AG04450 (cell line): ENCODE measurements at regions not wholly inside any gene's neighbourhood (a gene's known extent, or its start where the extent isn't known, plus 50 kb on each side); places are given as distances from the start of the nearest gene placed in this dataset.

ENCODE experiments used
- CTCF ChIA-PET: fragments of 300-600, 350-600 bp; formaldehyde crosslinking; extraction: SDS; loops from one replicate; lab custom pipeline; 2022; ENCODE audit warnings: antibody characterized with exemption, inconsistent platforms; lab: Charles Lee
- POLR2A ChIA-PET: fragments of 350-600 bp; formaldehyde crosslinking; extraction: SDS; loops from one replicate; lab custom pipeline; 2021; ENCODE audit warnings: antibody characterized with exemption, inconsistent platforms; lab: Yijun Ruan, JAX
- DNase-seq: peaks from one replicate; pipeline ENCODE4 v3.0.0-alpha.2; 2011; ENCODE audit warnings: low read depth, low spot score
- H3K27ac ChIP-seq: one replicate; pipeline ENCODE4 v1.5.1; 2012; ENCODE audit warnings: low read depth, low read length, control low read depth
- H3K27me3 ChIP-seq: one replicate; pipeline ENCODE4 v1.6.0; 2012; ENCODE audit warnings: low read length; ENCODE audit not compliant: control insufficient read depth, insufficient read depth
- H3K4me3 ChIP-seq: 2 replicates; pipeline ENCODE4 v1.5.1; 2011; ENCODE audit warnings: mild to moderate bottlenecking, low read depth, low read length, control low read depth
- H3K9me3 ChIP-seq: 2 replicates; pipeline ENCODE4 v1.5.1; 2012; ENCODE audit warnings: low read length; ENCODE audit not compliant: control insufficient read depth, insufficient read depth
- TF ChIP-seq, protein P1 (sequence below): IDR thresholded peaks from 2 replicates; pipeline ENCODE4 v1.5.1; 2011; ENCODE audit warnings: low read depth, low read length, control low read depth, inconsistent platforms

DNA sequence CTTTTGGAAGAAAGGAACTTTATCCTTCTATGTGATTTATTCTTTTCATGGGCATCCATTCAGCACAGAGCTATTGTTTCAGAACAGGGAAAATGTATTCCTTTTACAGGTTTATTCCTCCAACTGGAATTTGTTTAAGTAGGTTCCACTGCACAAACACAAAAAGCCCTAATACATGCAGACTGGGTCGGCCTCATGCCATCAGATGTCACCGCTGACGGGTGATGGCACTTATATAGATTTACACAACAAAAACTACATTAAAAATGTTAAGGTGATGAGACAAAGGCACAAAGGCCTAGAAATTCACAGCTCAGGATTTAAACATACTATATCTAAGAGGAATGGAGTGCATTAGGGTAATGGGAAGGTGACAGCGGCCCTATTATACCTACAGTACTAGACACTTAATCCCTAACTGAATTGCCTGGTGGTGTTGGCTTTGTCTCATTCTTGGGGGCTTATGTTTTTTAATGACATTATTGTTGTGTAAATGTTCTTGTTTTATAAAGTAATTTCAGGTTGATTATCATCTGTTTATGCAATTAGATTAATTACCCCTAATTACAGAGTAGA is 276.4 kb upstream of the PSMD7 start:
- DNase-seq, result no peak
- no peaks in the 10 kb centered on the region for H3K9me3 ChIP-seq
- TF ChIP-seq, protein P1, sequence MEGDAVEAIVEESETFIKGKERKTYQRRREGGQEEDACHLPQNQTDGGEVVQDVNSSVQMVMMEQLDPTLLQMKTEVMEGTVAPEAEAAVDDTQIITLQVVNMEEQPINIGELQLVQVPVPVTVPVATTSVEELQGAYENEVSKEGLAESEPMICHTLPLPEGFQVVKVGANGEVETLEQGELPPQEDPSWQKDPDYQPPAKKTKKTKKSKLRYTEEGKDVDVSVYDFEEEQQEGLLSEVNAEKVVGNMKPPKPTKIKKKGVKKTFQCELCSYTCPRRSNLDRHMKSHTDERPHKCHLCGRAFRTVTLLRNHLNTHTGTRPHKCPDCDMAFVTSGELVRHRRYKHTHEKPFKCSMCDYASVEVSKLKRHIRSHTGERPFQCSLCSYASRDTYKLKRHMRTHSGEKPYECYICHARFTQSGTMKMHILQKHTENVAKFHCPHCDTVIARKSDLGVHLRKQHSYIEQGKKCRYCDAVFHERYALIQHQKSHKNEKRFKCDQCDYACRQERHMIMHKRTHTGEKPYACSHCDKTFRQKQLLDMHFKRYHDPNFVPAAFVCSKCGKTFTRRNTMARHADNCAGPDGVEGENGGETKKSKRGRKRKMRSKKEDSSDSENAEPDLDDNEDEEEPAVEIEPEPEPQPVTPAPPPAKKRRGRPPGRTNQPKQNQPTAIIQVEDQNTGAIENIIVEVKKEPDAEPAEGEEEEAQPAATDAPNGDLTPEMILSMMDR, result no peak
- H3K4me3 ChIP-seq, result no peak overlapping the region
- CTCF ChIA-PET, result no interaction called here
- POLR2A ChIA-PET, result no interaction called here
- no peaks in the 10 kb centered on the region for H3K27me3 ChIP-seq
- H3K27ac ChIP-seq, result no peak overlapping the region

DNA sequence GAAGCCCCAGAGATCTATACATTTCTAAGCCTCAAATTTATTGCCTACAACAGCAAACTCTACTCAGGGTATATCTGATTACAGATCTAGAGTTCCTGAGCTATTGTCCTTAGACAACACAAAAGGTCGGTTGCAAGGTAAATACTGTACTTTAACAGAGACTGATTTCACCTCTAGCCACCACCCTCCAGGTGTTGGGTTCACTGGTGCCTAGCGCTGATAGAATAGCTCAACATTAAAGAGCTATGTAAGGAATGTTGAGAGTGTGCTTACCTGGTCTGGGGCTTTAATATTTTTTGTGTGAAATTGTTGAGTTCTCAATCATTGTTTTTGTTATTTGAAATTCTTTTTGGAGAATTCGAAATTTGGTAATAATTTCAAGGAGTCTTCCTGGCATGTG is 277.0 kb upstream of the PSMD7 start:
- H3K27me3 ChIP-seq, result no peaks in the 10 kb centered on the region
- H3K27ac ChIP-seq, result no peak overlapping the region
- no peak for DNase-seq
- no peaks in the 10 kb centered on the region for H3K9me3 ChIP-seq
- no peak overlapping the region for H3K4me3 ChIP-seq
- ChIA-PET CTCF (no interaction called here), POLR2A (no interaction called here)
- TF ChIP-seq, protein P1, result no peak

DNA sequence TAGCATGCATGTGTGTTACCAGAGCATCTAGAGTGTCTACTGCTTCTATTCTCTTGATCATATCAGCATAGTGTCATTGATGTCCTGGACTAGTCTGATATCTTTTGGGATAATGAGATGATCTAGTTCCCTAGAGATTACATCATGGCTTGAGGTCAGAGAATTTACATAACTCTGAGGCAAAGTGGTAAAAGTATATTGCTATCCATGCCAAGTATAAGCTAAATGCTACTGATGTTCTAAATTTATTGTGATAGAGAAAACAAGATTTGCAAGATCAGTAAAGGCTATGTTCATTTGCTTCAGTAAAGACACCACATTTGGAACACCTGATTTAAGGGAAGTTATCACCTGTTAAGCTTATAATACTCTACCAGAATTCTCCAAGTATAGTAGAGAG is 280.7 kb upstream of the PSMD7 start:
- Histone ChIP-seq H3K9me3 (no peaks in the 10 kb centered on the region), H3K27me3 (no peaks in the 10 kb centered on the region), H3K27ac (no peak overlapping the region), H3K4me3 (no peak overlapping the region)
- CTCF ChIA-PET, result no interaction called here
- POLR2A ChIA-PET, result no interaction called here
- DNase-seq, result no peak
- TF ChIP-seq, protein P1, result no peak

DNA sequence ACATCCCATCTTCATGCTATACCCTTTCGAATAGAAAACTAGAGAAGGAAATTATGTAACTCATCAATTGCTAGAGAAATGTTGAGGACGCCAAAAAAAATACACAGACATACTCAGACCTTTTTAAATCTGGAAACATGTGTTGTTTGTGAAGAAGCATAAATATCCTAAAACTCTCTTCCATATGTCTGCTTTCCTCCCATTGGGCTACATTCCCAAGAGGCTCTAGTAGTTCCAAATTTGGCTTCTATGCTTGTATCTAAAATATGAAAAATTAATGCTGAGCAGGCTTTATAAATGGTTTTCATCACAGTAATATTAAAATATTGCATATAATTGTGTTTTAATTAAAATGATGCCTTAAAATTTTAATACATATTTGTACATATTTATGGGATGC is 297.9 kb upstream of the PSMD7 start:
- DNase-seq, result no peak
- H3K27me3 ChIP-seq, result no peaks in the 10 kb centered on the region
- ChIA-PET POLR2A (no interaction called here), CTCF (interaction anchor here (0.7 kb wide), 1 partner anchor 36 kb away, joined by 3 read pairs; no protein-coding TSS in a partner anchor)
- H3K27ac ChIP-seq, result no peak overlapping the region
- no peak overlapping the region for H3K4me3 ChIP-seq
- TF ChIP-seq, protein P1, result no peak
- no peaks in the 10 kb centered on the region for H3K9me3 ChIP-seq

DNA sequence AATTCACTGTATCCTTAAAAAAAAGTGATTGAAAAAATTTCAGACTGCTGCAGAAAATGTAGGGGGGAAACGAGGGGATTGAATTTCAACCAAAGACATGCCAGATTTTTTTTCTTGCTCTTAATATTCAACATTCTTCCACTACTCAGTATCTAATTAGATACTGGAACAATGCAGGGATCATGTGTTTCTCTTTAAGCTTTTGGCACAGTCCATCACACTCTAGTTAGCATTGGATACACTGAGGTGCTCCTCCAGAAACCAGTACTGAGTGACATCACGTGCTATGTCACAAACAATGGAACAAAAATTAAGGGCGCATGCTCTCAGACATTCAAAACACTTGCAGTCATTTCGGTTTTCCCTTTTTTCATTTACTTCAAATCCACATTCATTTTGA is 298.6 kb upstream of the PSMD7 start:
- no peaks in the 10 kb centered on the region for H3K27me3 ChIP-seq
- no peak overlapping the region for H3K4me3 ChIP-seq
- H3K9me3 ChIP-seq, result no peaks in the 10 kb centered on the region
- H3K27ac ChIP-seq, result no peak overlapping the region
- TF ChIP-seq, protein P1, result no peak
- no peak for DNase-seq
- ChIA-PET CTCF (no interaction called here), POLR2A (no interaction called here)
